Lung (tissue), 11 donors: ENCODE measurements at regions not wholly inside any gene's neighbourhood (a gene's known extent, or its start where the extent isn't known, plus 50 kb on each side); places are given as distances from the start of the nearest gene placed in this dataset.
"Not testable (repeated sequence)": the region's sequence is repeated elsewhere in the genome, so short reads cannot be mapped to it uniquely, and the experiment has no call there.

ENCODE experiments used
- ATAC-seq: fragments of 200-7000 bp; cut with Tn5 transposase; one replicate; pipeline ENCODE4 v1.9.1; 2020; ENCODE audit warnings: moderate number of reproducible peaks; ENCODE audit not compliant: insufficient read depth, low FRiP score
- DNase-seq, 3 donors: peaks; one replicate each; pipeline ENCODE4 v3.0.0-alpha.2; 2013 to 2017
- H3K27ac ChIP-seq, 2 donors: one replicate each; pipeline ENCODE4 v1.5.1; 2013; ENCODE audit warnings: mild to moderate bottlenecking in 2 of 2, moderate library complexity in 2 of 2, control low read depth in 1 of 2, inconsistent platforms in 1 of 2, low read depth in 1 of 2, low read length in 1 of 2
- H3K27me3 ChIP-seq, 3 donors: one replicate each; pipeline ENCODE4 v1.5.1; 2013; ENCODE audit warnings: low read length in 2 of 3; ENCODE audit not compliant: control insufficient read depth in 3 of 3, insufficient read depth in 3 of 3
- H3K36me3 ChIP-seq, 4 donors: one replicate each; pipeline ENCODE4 v1.5.1; 2013; ENCODE audit warnings: low read length in 4 of 4, mild to moderate bottlenecking in 1 of 4, moderate library complexity in 1 of 4; ENCODE audit not compliant: control insufficient read depth in 4 of 4, insufficient read depth in 4 of 4
- H3K4me1 ChIP-seq, 5 donors: one replicate each; pipeline ENCODE4 v1.5.1; 2013; ENCODE audit warnings: low read length in 5 of 5, mild to moderate bottlenecking in 2 of 5, moderate library complexity in 1 of 5; ENCODE audit not compliant: control insufficient read depth in 5 of 5, insufficient read depth in 5 of 5
- H3K4me3 ChIP-seq: one replicate; pipeline ENCODE4 v1.5.1; 2013; ENCODE audit warnings: mild to moderate bottlenecking, control low read depth, moderate library complexity
- H3K9ac ChIP-seq, 2 donors: one replicate each; pipeline ENCODE4 v1.5.1; 2013; ENCODE audit warnings: low read length in 2 of 2, control low read depth in 1 of 2; ENCODE audit not compliant: insufficient read depth in 1 of 2
- H3K9me3 ChIP-seq, 4 donors: one replicate each; pipeline ENCODE4 v1.5.1; 2013; ENCODE audit warnings: low read length in 3 of 4, mild to moderate bottlenecking in 1 of 4, moderate library complexity in 1 of 4; ENCODE audit not compliant: control insufficient read depth in 4 of 4, insufficient read depth in 3 of 4
- CTCF ChIP-seq: IDR thresholded peaks from 2 replicates; pipeline ENCODE4 v1.5.1; 2012; ENCODE audit warnings: mild to moderate bottlenecking; ENCODE audit errors: control extremely low read depth, extremely low read depth
- WGBS, 2 donors: extraction: QIAGEN DNeasy Blood & Tissue Kit; methylation state at CpG; one replicate each; pipeline ENCODE4 v1.1.7; 2013; 5-methylcytosine and 5-hydroxymethylcytosine counted together
- donor health status: control.
- donor health status: control.
- donor health status: Bipolar disorder and iron deficiency.
- donor health status: healthy.
- donor health status: DM: yes; HTN: yes; CAD: no.

DNA sequence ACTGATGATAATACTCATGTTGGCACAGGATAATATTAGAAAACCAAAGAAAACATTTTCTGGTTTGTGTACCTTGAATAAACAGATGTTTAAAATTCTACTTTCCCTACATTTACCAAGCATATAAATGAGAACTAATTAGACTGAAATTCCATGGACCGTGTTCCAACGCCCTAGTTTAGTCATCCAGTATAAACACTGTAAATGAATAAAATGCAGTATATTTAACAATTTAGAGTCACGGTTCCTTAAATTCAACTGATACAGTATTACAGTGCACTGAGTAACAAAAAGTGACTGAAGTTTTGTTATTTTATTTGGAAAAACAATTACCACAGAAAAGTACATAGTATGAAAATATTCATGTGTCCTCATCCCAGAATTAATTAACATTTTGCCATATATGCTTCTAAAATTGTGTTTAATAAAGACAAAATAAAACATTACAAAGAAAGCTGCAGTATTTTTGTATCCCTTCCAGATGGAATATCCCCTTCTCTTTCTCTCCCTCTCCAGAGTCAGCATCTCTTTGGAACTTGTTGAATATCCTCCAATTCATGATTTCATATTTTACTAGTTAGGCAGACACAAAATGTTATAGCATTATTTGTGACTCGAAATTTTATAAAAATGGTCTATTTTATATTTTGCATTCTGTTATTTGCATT, 112.5 kb downstream of the HMHB1 start:
- no peak overlapping the region for H3K4me3 ChIP-seq
- TF ChIP-seq CTCF = no peak
- ATAC-seq (no peak), DNase-seq (no peak)
- no peaks in the 10 kb centered on the region for H3K36me3 ChIP-seq
- H3K27me3 ChIP-seq = peaks cover 0 to 2% (median 0%) of the 10 kb centered on the region in 3 donors
- no peaks in the 10 kb centered on the region for H3K4me1 ChIP-seq
- no peaks in the 10 kb centered on the region for H3K9me3 ChIP-seq
- H3K27ac ChIP-seq = no peak overlapping the region
- H3K9ac ChIP-seq = no peak overlapping the region
- WGBS, 2 donors = 90% methylated on average over 4 of the region's 4 CpGs

GRCh38 chr5:143924979-143925325, 113.0 kb downstream of the HMHB1 start:
- H3K4me3 ChIP-seq, H3K9ac ChIP-seq, H3K36me3 ChIP-seq, DNase-seq, H3K9me3 ChIP-seq, H3K27ac ChIP-seq, H3K4me1 ChIP-seq, ATAC-seq, H3K27me3 ChIP-seq: not testable (repeated sequence)
- WGBS, 2 donors = 93 to 95% methylated on average over 3 of the region's 3 CpGs

DNA sequence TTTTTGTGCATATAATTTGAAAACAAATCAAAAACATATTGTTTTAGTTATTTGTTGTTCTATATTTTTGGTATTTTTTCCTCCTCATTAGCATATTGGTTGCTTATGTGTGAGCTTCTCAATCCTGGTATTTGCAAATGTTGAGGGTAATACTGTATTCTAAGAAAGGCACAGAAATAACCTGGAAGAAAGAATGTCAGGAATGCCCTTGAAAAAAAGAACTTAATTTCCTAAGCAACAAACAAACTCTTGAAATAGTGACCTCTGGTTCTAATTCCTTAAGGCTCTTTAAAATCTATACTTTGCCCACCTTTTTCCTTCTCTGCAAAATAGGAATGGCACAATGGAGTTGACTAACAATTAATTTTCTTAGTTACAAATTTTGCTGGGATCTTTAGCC, 117.5 kb downstream of the HMHB1 start:
- Histone ChIP-seq H3K4me1 (peaks cover 0 to 2% (median 0%) of the 10 kb centered on the region in 5 donors), H3K9me3 (peaks cover 0 to 2% (median under 1%) of the 10 kb centered on the region in 4 donors), H3K36me3 (no peaks in the 10 kb centered on the region), H3K27me3 (no peaks in the 10 kb centered on the region), H3K9ac (no peak overlapping the region), H3K4me3 (no peak overlapping the region), H3K27ac (no peak overlapping the region)
- TF ChIP-seq CTCF = no peak
- ATAC-seq = no peak
- DNase-seq = peak in 1 of 3 donors; percentile 3

DNA sequence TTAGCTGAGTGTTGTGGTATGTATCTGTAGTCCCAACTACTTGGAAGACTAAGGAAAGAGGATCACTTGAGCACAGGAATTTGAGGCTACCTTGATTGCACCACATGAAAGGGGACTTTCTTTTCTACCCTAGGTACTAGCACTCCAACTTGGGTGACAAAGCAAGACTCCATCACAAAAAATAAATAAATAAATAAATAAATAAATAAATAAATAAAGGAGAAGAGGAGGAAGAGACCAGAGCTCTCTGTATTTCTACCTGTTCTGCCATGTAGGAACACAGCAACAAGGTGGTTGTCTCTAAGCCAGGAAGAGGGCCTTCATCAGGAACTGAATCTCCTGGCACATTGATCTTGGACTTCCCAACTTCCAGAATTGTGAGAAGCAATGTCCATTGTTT, 118.6 kb downstream of the HMHB1 start:
- peaks cover 0 to 2% (median 0%) of the 10 kb centered on the region in 5 donors for H3K4me1 ChIP-seq
- no peak overlapping the region for H3K9ac ChIP-seq
- H3K36me3 ChIP-seq = no peaks in the 10 kb centered on the region
- H3K27ac ChIP-seq = no peak overlapping the region
- ATAC-seq = no peak
- TF ChIP-seq CTCF = no peak
- no peak for DNase-seq
- peaks cover 0 to 2% (median under 1%) of the 10 kb centered on the region in 4 donors for H3K9me3 ChIP-seq
- H3K4me3 ChIP-seq = no peak overlapping the region
- H3K27me3 ChIP-seq = no peaks in the 10 kb centered on the region
